H1 (cell line): ENCODE measurements at regions not wholly inside any gene's neighbourhood (a gene's known extent, or its start where the extent isn't known, plus 50 kb on each side); places are given as distances from the start of the nearest gene placed in this dataset.

Experiments used
- CTCF ChIA-PET: fragments of 300-600 bp; sonication (Branson Sonifier 250); formaldehyde crosslinking; loops from one replicate; lab custom pipeline; 2021; ENCODE audit not compliant: partially characterized antibody; lab: Charles Lee
- POLR2A ChIA-PET: fragments of 300-600 bp; sonication (Branson Sonifier 250); formaldehyde crosslinking; loops from one replicate; lab custom pipeline; 2021; ENCODE audit warnings: inconsistent platforms; ENCODE audit not compliant: partially characterized antibody; lab: Charles Lee
- DNase-seq, 2 experiments: peaks; one replicate each; pipeline versions ENCODE4 v3.0.0 to v3.0.0-alpha.2; 2010 to 2022; ENCODE audit warnings: low spot score in 2 of 2, low read depth in 1 of 2, mixed read lengths in 1 of 2
- FAIRE-seq: peaks from 2 replicates; lab custom pipeline; 2011; peaks lifted over from hg19 to GRCh38; lab: Jason Lieb, UNC
- H2AFZ ChIP-seq: 2 replicates; pipeline ENCODE4 v1.8.1; 2012; ENCODE audit warnings: low read length, inconsistent platforms
- H2AK5ac ChIP-seq: 2 replicates; pipeline ENCODE4 v1.6.1; 2013; ENCODE audit warnings: low read depth, low read length
- H2BK120ac ChIP-seq: replicated peaks from 2 replicates; pipeline ENCODE3; 2013; ENCODE audit warnings: low read depth, low read length, inconsistent platforms
- H2BK12ac ChIP-seq: 2 replicates; pipeline ENCODE4 v1.6.1; 2013; ENCODE audit warnings: low read depth, low read length
- H2BK15ac ChIP-seq: 2 replicates; pipeline ENCODE4 v1.6.1; 2013; ENCODE audit warnings: low read length
- H2BK20ac ChIP-seq: 2 replicates; pipeline ENCODE4 v1.6.1; 2013; ENCODE audit warnings: low read length
- H2BK5ac ChIP-seq: 2 replicates; pipeline ENCODE4 v1.6.1; 2013; ENCODE audit warnings: low read depth, low read length
- H3K14ac ChIP-seq: 2 replicates; pipeline ENCODE4 v1.6.1; 2013; ENCODE audit warnings: inconsistent platforms; ENCODE audit not compliant: insufficient read length
- H3K18ac ChIP-seq: 2 replicates; pipeline ENCODE4 v1.6.1; 2013; ENCODE audit warnings: low read length; ENCODE audit errors: extremely low read depth
- H3K23ac ChIP-seq: 2 replicates; pipeline ENCODE4 v1.6.1; 2013; ENCODE audit warnings: inconsistent platforms; ENCODE audit not compliant: insufficient read length
- H3K23me2 ChIP-seq: 2 replicates; pipeline ENCODE4 v1.6.1; 2013; ENCODE audit warnings: low read depth, low read length
- H3K27ac ChIP-seq: 2 replicates; pipeline ENCODE4 v1.6.1; 2011; ENCODE audit warnings: low read depth, low read length, inconsistent platforms
- H3K27me3 ChIP-seq, 4 experiments: replicated peaks in 1 of 4; 1 replicate in 1 of 4; 2 replicates in 3 of 4; pipeline versions ENCODE4 v1.6.1 to v1.8.1; 2011 to 2013; ENCODE audit warnings: low read length in 3 of 4, mild to moderate bottlenecking in 3 of 4, inconsistent platforms in 2 of 4, mixed read lengths in 2 of 4, moderate library complexity in 1 of 4; ENCODE audit not compliant: control insufficient read depth in 3 of 4, insufficient read depth in 3 of 4; ENCODE audit errors: extremely low read depth in 1 of 4
- H3K36me3 ChIP-seq, 4 experiments: 2 replicates each; pipeline versions ENCODE4 v1.6.1 to v1.8.1; 2011 to 2013; ENCODE audit warnings: mild to moderate bottlenecking in 4 of 4, low read length in 3 of 4, moderate library complexity in 2 of 4, control low read depth in 1 of 4, inconsistent platforms in 1 of 4; ENCODE audit not compliant: insufficient read depth in 4 of 4, control insufficient read depth in 2 of 4
- H3K4ac ChIP-seq: replicated peaks from 2 replicates; pipeline ENCODE3; 2013; ENCODE audit warnings: low read length, low read depth, mixed read lengths, inconsistent platforms; ENCODE audit not compliant: insufficient read length
- H3K4me1 ChIP-seq, 4 experiments: replicated peaks in 1 of 4; 1 replicate in 1 of 4; 2 replicates in 3 of 4; pipeline versions ENCODE4 v1.6.1 to v1.8.1; 2011 to 2013; ENCODE audit warnings: low read length in 3 of 4, inconsistent platforms in 2 of 4, mixed read lengths in 1 of 4; ENCODE audit not compliant: insufficient read depth in 4 of 4, control insufficient read depth in 3 of 4
- H3K4me2 ChIP-seq, 2 experiments: 2 replicates each; pipeline versions ENCODE4 v1.6.1 to v1.8.1; 2011 to 2013; ENCODE audit warnings: low read depth in 2 of 2, low read length in 2 of 2, control low read depth in 1 of 2, inconsistent platforms in 1 of 2, mild to moderate bottlenecking in 1 of 2; ENCODE audit not compliant: insufficient read depth in 1 of 2
- H3K4me3 ChIP-seq, 4 experiments: fragments of 200-600, 300-600 bp in 1 of 4; sonication (generic), shearing (Covaris generic), sonication (Bioruptor Twin) in 1 of 4; 2 replicates each; pipeline versions ENCODE4 v1.5.1 to v1.8.1; 2011 to 2016; ENCODE audit warnings: low read length in 4 of 4, low read depth in 3 of 4, control low read depth in 2 of 4, inconsistent platforms in 2 of 4, mild to moderate bottlenecking in 2 of 4, mixed read lengths in 1 of 4, moderate library complexity in 1 of 4; ENCODE audit not compliant: insufficient read depth in 2 of 4; ENCODE audit errors: extremely low read depth in 1 of 4
- H3K56ac ChIP-seq: replicated peaks from 2 replicates; pipeline ENCODE3; 2013; ENCODE audit warnings: low read depth, mild to moderate bottlenecking, mixed read lengths, low read length, inconsistent platforms; ENCODE audit not compliant: insufficient read length
- H3K79me1 ChIP-seq: 2 replicates; pipeline ENCODE4 v1.6.1; 2013; ENCODE audit warnings: low read depth, low read length, control low read depth
- H3K79me2 ChIP-seq, 2 experiments: 2 replicates each; pipeline versions ENCODE4 v1.6.1 to v1.8.1; 2012 to 2013; ENCODE audit warnings: low read length in 2 of 2, mild to moderate bottlenecking in 2 of 2, inconsistent platforms in 1 of 2; ENCODE audit not compliant: insufficient read depth in 2 of 2, control insufficient read depth in 1 of 2
- H3K9ac ChIP-seq, 4 experiments: replicated peaks in 1 of 4; 1 replicate in 1 of 4; 2 replicates in 3 of 4; pipeline versions ENCODE4 v1.6.1 to v1.8.1; 2011 to 2013; ENCODE audit warnings: low read depth in 3 of 4, low read length in 3 of 4, control low read depth in 2 of 4, mild to moderate bottlenecking in 2 of 4, moderate library complexity in 2 of 4, inconsistent platforms in 1 of 4; ENCODE audit errors: extremely low read depth in 1 of 4
- H3K9me3 ChIP-seq, 2 experiments: 2 replicates each; pipeline versions ENCODE4 v1.6.1 to v1.8.1; 2012 to 2013; ENCODE audit warnings: mild to moderate bottlenecking in 2 of 2, moderate library complexity in 2 of 2, control low read depth in 1 of 2, inconsistent platforms in 1 of 2, low read depth in 1 of 2, low read length in 1 of 2, mixed read lengths in 1 of 2; ENCODE audit not compliant: insufficient read depth in 2 of 2
- H4K20me1 ChIP-seq, 2 experiments: replicated peaks in 1 of 2; 2 replicates each; pipeline versions ENCODE3 to v1.8.1; 2011 to 2013; ENCODE audit warnings: inconsistent platforms in 2 of 2, low read length in 2 of 2, mild to moderate bottlenecking in 1 of 2; ENCODE audit not compliant: insufficient read depth in 2 of 2, control insufficient read depth in 1 of 2
- H4K5ac ChIP-seq: 2 replicates; pipeline ENCODE4 v1.6.1; 2013; ENCODE audit warnings: low read length, low read depth, mixed read lengths, inconsistent platforms; ENCODE audit not compliant: insufficient read length
- H4K8ac ChIP-seq: 2 replicates; pipeline ENCODE4 v1.8.0; 2013; ENCODE audit warnings: mild to moderate bottlenecking, moderate library complexity, low read length, inconsistent platforms; ENCODE audit not compliant: insufficient read depth; ENCODE audit errors: extremely low read depth
- H4K91ac ChIP-seq: replicated peaks from 2 replicates; pipeline ENCODE3; 2013; ENCODE audit warnings: low read length, mixed read lengths, inconsistent platforms; ENCODE audit not compliant: insufficient read length
- CEBPB ChIP-seq: IDR thresholded peaks from 2 replicates; pipeline ENCODE4 v1.6.1; 2012; ENCODE audit warnings: low read depth, low read length
- EGR1 ChIP-seq: IDR thresholded peaks from 2 replicates; pipeline ENCODE4 v1.6.1; 2011; ENCODE audit warnings: low read depth, low read length, borderline replicate concordance
- EP300 ChIP-seq, 2 experiments: IDR thresholded peaks; 1 replicate in 1 of 2; 2 replicates in 1 of 2; pipeline ENCODE4 v1.6.1; 2011 to 2012; ENCODE audit warnings: low read depth in 2 of 2, low read length in 2 of 2, mild to moderate bottlenecking in 2 of 2, borderline replicate concordance in 1 of 2, inconsistent platforms in 1 of 2, moderate library complexity in 1 of 2
- FOSL1 ChIP-seq: IDR thresholded peaks from 2 replicates; pipeline ENCODE4 v1.6.1; 2011; ENCODE audit warnings: mild to moderate bottlenecking, low read depth, low read length, moderate library complexity; ENCODE audit not compliant: insufficient read depth
- HDAC6 ChIP-seq: IDR thresholded peaks from one replicate; pipeline ENCODE4 v1.7.1; 2012; ENCODE audit warnings: low read depth, mild to moderate bottlenecking, inconsistent platforms, low read length, moderate library complexity
- KDM1A ChIP-seq: fragments of 200-600, 300-600 bp; sonication (generic); IDR thresholded peaks from 2 replicates; pipeline ENCODE4 v1.7.1; 2016; ENCODE audit warnings: mild to moderate bottlenecking, low read length, borderline replicate concordance
- NRF1 ChIP-seq: IDR thresholded peaks from 2 replicates; pipeline ENCODE4 v1.6.1; 2011; ENCODE audit warnings: mild to moderate bottlenecking, low read depth, low read length, improper control_type of control experiment
- POLR2A ChIP-seq, 2 experiments: IDR thresholded peaks; 1 replicate in 1 of 2; 2 replicates in 1 of 2; pipeline ENCODE4 v1.6.1; 2011; ENCODE audit warnings: low read depth in 2 of 2, low read length in 2 of 2, mild to moderate bottlenecking in 2 of 2; ENCODE audit errors: control extremely low read depth in 1 of 2
- SAP30 ChIP-seq: fragments of 300-600 bp; sonication (generic); IDR thresholded peaks from 2 replicates; pipeline ENCODE4 v1.7.1; 2012; ENCODE audit warnings: low read length, moderate library complexity, mild to moderate bottlenecking, inconsistent platforms; ENCODE audit not compliant: insufficient read depth, insufficient replicate concordance
- SIN3A ChIP-seq, 2 experiments: IDR thresholded peaks in 1 of 2; conservative IDR thresholded peaks in 1 of 2; 2 replicates each; pipeline ENCODE4 v1.6.1; 2011 to 2012; ENCODE audit warnings: low read length in 2 of 2, improper control_type of control experiment in 1 of 2, low read depth in 1 of 2, mild to moderate bottlenecking in 1 of 2
- SIX5 ChIP-seq: IDR thresholded peaks from 2 replicates; pipeline ENCODE4 v1.6.1; 2011; ENCODE audit warnings: mild to moderate bottlenecking, low read depth, low read length
- SP1 ChIP-seq: IDR thresholded peaks from 2 replicates; pipeline ENCODE4 v1.6.1; 2011; ENCODE audit warnings: low read depth, low read length
- SUZ12 ChIP-seq: fragments of 200-600 bp; sonication (generic); IDR thresholded peaks from 2 replicates; pipeline ENCODE4 v1.6.1; 2012; ENCODE audit warnings: mild to moderate bottlenecking, inconsistent platforms, low read length, moderate library complexity, mixed read lengths
- TCF12 ChIP-seq: IDR thresholded peaks from 2 replicates; pipeline ENCODE4 v1.6.1; 2011; ENCODE audit warnings: low read depth, mild to moderate bottlenecking, low read length
- WGBS, 2 experiments: shearing (Covaris generic) in 1 of 2; methylation state at CpG; one replicate each; pipeline versions ENCODE4 v1.1.6 to v1.1.7; 2013 to 2015; ENCODE audit warnings: low lambda C conversion rate in 2 of 2, mixed read lengths in 2 of 2, inconsistent platforms in 1 of 2, low coverage in 1 of 2, missing lambda C conversion rate in 1 of 2; ENCODE audit not compliant: insufficient replicate concordance in 2 of 2, insufficient coverage in 1 of 2, insufficient read length in 1 of 2; ENCODE audit errors: extremely low coverage in 1 of 2, missing lambda C conversion rate in 1 of 2; 5-methylcytosine and 5-hydroxymethylcytosine counted together
- TF ChIP-seq, protein P1 (sequence below): IDR thresholded peaks from 2 replicates; pipeline ENCODE4 v1.6.1; 2011; ENCODE audit warnings: low read depth, mild to moderate bottlenecking, low read length; ENCODE audit not compliant: insufficient read depth

DNA sequence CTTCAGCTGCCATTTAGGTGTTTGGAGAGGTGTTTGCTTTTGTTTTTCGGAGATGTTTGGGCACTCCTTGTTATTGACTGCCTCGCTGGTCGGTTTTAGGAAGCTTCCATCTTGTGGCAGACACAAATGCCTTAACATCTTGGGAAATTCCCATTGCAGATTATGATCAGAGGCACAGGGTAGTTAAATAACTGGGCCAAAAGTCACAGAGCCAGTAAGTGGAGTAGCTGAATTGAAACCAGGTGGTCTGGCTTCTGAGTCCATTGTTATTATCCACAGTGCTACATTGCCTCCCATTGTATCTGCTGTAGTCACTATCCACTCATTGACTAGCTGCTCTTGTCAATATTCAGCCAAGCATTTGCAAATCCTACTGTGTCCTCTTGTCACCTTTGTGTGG is 138.2 kb upstream of the PLPP4 start:
- no peak for FAIRE-seq
- CTCF ChIA-PET, result interaction anchor here (1.2 to 2.3 kb wide), 2 partner anchors 18 to 97 kb away, joined by 3 to 7 read pairs; no protein-coding TSS in a partner anchor
- H3K27ac ChIP-seq, result no peak overlapping the region
- no peak for TF ChIP-seq EGR1
- TF ChIP-seq SIX5, result no peak
- no peak for TF ChIP-seq NRF1
- TF ChIP-seq POLR2A (IDR thresholded peaks at IDR 0.05; ENCODE audit: control extremely low read depth in 1 of 2, low read depth in 2 of 2, low read length in 2 of 2), result no peak
- no peak for TF ChIP-seq SP1
- TF ChIP-seq EP300 (IDR thresholded peaks at IDR 0.05; ENCODE audit: borderline replicate concordance in 1 of 2, low read depth in 2 of 2, low read length in 2 of 2), result no peak
- TF ChIP-seq FOSL1, result no peak
- no peak for TF ChIP-seq TCF12
- TF ChIP-seq, protein P1, sequence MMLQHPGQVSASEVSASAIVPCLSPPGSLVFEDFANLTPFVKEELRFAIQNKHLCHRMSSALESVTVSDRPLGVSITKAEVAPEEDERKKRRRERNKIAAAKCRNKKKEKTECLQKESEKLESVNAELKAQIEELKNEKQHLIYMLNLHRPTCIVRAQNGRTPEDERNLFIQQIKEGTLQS, result no peak
- TF ChIP-seq SIN3A (conservative IDR thresholded peaks at IDR 0.05 in 1 of 2, IDR thresholded peaks at IDR 0.05 in 1 of 2; ENCODE audit: low read depth in 1 of 2, low read length in 2 of 2), result no peak
- TF ChIP-seq HDAC6, result no peak
- no peak for TF ChIP-seq CEBPB
- TF ChIP-seq SUZ12, result no peak
- TF ChIP-seq KDM1A, result no peak
- TF ChIP-seq SAP30, result no peak

More for the DNA sequence above, 138.2 kb upstream of the PLPP4 start:
- no peaks in the 10 kb centered on the region for H3K4me1 ChIP-seq
- H2BK20ac ChIP-seq, result no peak overlapping the region
- no peak overlapping the region for H3K56ac ChIP-seq
- no peak overlapping the region for H4K5ac ChIP-seq
- no peak overlapping the region for H4K91ac ChIP-seq
- H2AFZ ChIP-seq, result no peak overlapping the region
- H3K4me3 ChIP-seq, result no peak overlapping the region
- no peak overlapping the region for H3K18ac ChIP-seq
- H3K79me2 ChIP-seq, result no peaks in the 10 kb centered on the region
- no peak overlapping the region for H2BK15ac ChIP-seq
- H2AK5ac ChIP-seq, result no peak overlapping the region
- no peak overlapping the region for H2BK5ac ChIP-seq
- no peak overlapping the region for H2BK120ac ChIP-seq
- H4K8ac ChIP-seq, result no peak overlapping the region
- H3K23me2 ChIP-seq, result no peaks in the 10 kb centered on the region
- no peak for DNase-seq
- no peak overlapping the region for H2BK12ac ChIP-seq
- WGBS, 2 experiments, result 87% methylated on average over 3 of the region's 3 CpGs; no CpG with 5 or more reads in 1 of the 2 experiments
- no peak overlapping the region for H3K4ac ChIP-seq
- H3K9ac ChIP-seq, result no peak overlapping the region
- POLR2A ChIA-PET, result no interaction called here
- H4K20me1 ChIP-seq, result no peaks in the 10 kb centered on the region
- no peaks in the 10 kb centered on the region for H3K27me3 ChIP-seq
- no peaks in the 10 kb centered on the region for H3K9me3 ChIP-seq
- H3K14ac ChIP-seq, result no peak overlapping the region
- H3K79me1 ChIP-seq, result no peaks in the 10 kb centered on the region
- H3K23ac ChIP-seq, result no peak overlapping the region
- no peak overlapping the region for H3K4me2 ChIP-seq
- H3K36me3 ChIP-seq, result no peaks in the 10 kb centered on the region
